GM18867 (cell line): ENCODE measurements at regions not wholly inside any gene's neighbourhood (a gene's known extent, or its start where the extent isn't known, plus 50 kb on each side); places are given as distances from the start of the nearest gene placed in this dataset.

ENCODE experiments used
- ATAC-seq: cut with Tn5 transposase; IDR thresholded peaks from one replicate; pipeline ENCODE4 v1.9.1; 2021; ENCODE audit warnings: mild to moderate bottlenecking, moderate library complexity; ENCODE audit not compliant: unreplicated experiment

- ATAC-seq = no peak
Measured at GRCh38 chr13:58032676-58033460, 401.3 kb downstream of the PCDH17 start.

- no peak for ATAC-seq
Measured at GRCh38 chr13:58043971-58044370, 412.4 kb downstream of the PCDH17 start.

- no peak for ATAC-seq
Measured at GRCh38 chr13:58048670-58049069, 417.1 kb downstream of the PCDH17 start.

- no peak for ATAC-seq
Measured at GRCh38 chr13:58051396-58051795, 419.9 kb downstream of the PCDH17 start.

GRCh38 chr13:58051807-58052375 lies 420.3 kb downstream of the PCDH17 start:
- ATAC-seq = no peak

GRCh38 chr13:58056426-58056825 lies 424.9 kb downstream of the PCDH17 start:
- no peak for ATAC-seq

- ATAC-seq = no peak
Measured at GRCh38 chr13:58059624-58060023, 428.1 kb downstream of the PCDH17 start.

GRCh38 chr13:58080806-58081205 lies 449.3 kb downstream of the PCDH17 start:
- no peak for ATAC-seq

- no peak for ATAC-seq
Measured at GRCh38 chr13:58081301-58081820, 449.8 kb downstream of the PCDH17 start.

- ATAC-seq = no peak
Measured at GRCh38 chr13:58083064-58083463, 451.5 kb downstream of the PCDH17 start.

- no peak for ATAC-seq
Measured at GRCh38 chr13:58085274-58085673, 453.7 kb downstream of the PCDH17 start.

GRCh38 chr13:58085819-58086218 lies 454.3 kb downstream of the PCDH17 start:
- no peak for ATAC-seq

- ATAC-seq = no peak
Measured at GRCh38 chr13:58087566-58087965, 456.0 kb downstream of the PCDH17 start.

- no peak for ATAC-seq
Measured at GRCh38 chr13:58093394-58093793, 461.9 kb downstream of the PCDH17 start.

- ATAC-seq = no peak
Measured at GRCh38 chr13:58097831-58098230, 466.3 kb downstream of the PCDH17 start.

GRCh38 chr13:58119351-58119750 lies 487.8 kb downstream of the PCDH17 start:
- no peak for ATAC-seq

- ATAC-seq = no peak
Measured at GRCh38 chr13:58119804-58120203, 488.3 kb downstream of the PCDH17 start.

GRCh38 chr13:58126496-58126895 lies 495.0 kb downstream of the PCDH17 start:
- ATAC-seq = no peak

GRCh38 chr13:58134012-58134411 lies 502.5 kb downstream of the PCDH17 start:
- ATAC-seq = no peak

GRCh38 chr13:58134525-58134924 lies 503.0 kb downstream of the PCDH17 start:
- no peak for ATAC-seq

- no peak for ATAC-seq
Measured at GRCh38 chr13:58142952-58143351, 511.4 kb downstream of the PCDH17 start.

GRCh38 chr13:58144616-58145015 lies 513.1 kb downstream of the PCDH17 start:
- ATAC-seq = no peak
